Fibroblast of mammary gland (primary cell): ENCODE measurements at regions not wholly inside any gene's neighbourhood (a gene's known extent, or its start where the extent isn't known, plus 50 kb on each side); places are given as distances from the start of the nearest gene placed in this dataset.

Source experiments
- DNase-seq: peaks from one replicate; pipeline ENCODE4 v3.0.0-alpha.2; 2010; ENCODE audit warnings: low read depth
- H3K4me3 ChIP-seq: 2 replicates; pipeline ENCODE4 v1.5.1; 2011; ENCODE audit warnings: low read depth, mild to moderate bottlenecking, low read length, moderate library complexity; ENCODE audit not compliant: control insufficient read depth
- CTCF ChIP-seq: conservative IDR thresholded peaks from 2 replicates; pipeline ENCODE4 v1.5.1; 2011; ENCODE audit warnings: low read depth, low read length, inconsistent platforms; ENCODE audit not compliant: control insufficient read depth, insufficient read depth

DNA sequence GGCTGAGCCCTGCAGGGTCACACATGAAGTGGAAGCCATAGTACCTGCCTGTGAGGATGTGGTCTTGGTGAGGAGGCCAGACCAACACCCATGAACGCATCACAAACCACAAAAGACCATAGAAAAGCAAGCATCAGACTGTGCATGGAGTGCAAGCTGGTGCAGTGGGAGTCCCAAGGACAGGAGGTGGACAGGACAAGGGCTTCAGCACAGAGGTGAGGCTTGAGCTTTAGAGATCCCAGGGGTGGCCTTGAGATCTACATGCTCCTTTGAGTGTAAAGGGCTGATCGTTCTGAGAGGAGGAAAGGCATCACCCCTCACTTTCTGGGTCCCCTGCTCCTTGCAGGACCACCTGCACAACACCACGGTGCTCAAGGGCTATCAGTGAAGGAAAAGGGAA, 111.9 kb upstream of the F3 start:
- H3K4me3 ChIP-seq: no peak overlapping the region
- no peak for TF ChIP-seq CTCF
- DNase-seq: no peak

DNA sequence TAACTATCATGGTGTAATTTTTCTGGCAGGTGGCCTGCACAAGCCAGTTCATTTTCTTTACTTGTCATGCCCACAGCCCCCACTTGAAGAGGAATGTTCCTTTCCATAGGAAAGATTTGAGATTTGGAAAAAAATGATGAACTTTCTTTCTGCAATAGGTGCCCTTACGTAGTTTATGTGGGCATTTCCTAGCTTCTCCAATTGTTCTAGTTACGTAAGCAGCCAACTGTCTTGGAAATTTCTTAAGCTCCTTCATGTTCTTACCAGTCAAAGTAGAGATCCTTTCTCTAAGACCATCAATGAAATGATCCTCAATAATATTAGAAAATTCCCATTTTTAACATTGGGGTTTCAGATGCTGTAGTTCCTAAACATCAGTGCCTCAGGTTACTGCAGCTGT, 109.5 kb upstream of the F3 start:
- TF ChIP-seq CTCF: no peak
- DNase-seq: no peak
- H3K4me3 ChIP-seq: no peak overlapping the region

GRCh38 chr1:94650301-94650700, 108.7 kb upstream of the F3 start:
- no peak overlapping the region for H3K4me3 ChIP-seq
- DNase-seq: no peak
- no peak for TF ChIP-seq CTCF

GRCh38 chr1:94648225-94649007, 106.9 kb upstream of the F3 start:
- no peak overlapping the region for H3K4me3 ChIP-seq
- peak; percentile 99 for DNase-seq
- TF ChIP-seq CTCF: no peak

GRCh38 chr1:94646786-94647555, 105.4 kb upstream of the F3 start:
- H3K4me3 ChIP-seq: no peak overlapping the region
- DNase-seq: peak; percentile 44
- TF ChIP-seq CTCF: no peak

GRCh38 chr1:94646141-94646643, 104.6 kb upstream of the F3 start:
- TF ChIP-seq CTCF: no peak
- peak; percentile 74 for DNase-seq

More at GRCh38 chr1:94646141-94646643, 104.6 kb upstream of the F3 start:
- H3K4me3 ChIP-seq: no peak overlapping the region
